ENCODE measurements at regions not wholly inside any gene's neighbourhood (a gene's known extent, or its start where the extent isn't known, plus 50 kb on each side); places are given as distances from the start of the nearest gene placed in this dataset.

DNA sequence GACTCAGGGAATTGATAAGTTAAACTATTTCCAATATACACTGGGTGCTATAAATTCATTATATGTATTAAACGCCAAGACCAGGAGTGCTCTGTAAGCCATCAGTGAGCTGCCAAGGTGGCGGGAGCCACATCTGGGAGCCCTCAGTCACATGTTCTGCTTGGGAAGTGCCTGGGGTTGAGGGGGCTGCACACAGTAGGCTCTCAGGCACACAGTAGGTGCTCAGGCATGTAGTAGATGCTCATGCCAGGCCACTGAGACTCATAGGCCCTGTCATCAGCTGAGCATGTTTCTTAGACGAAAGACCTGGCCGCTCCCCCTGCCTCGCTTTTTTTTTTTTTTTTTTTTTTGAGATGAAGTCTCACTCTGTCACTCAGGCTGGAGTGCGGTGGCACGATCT, 83.3 kb upstream of the BHLHE23 start (continued):
- TF ChIP-seq, protein P1, sequence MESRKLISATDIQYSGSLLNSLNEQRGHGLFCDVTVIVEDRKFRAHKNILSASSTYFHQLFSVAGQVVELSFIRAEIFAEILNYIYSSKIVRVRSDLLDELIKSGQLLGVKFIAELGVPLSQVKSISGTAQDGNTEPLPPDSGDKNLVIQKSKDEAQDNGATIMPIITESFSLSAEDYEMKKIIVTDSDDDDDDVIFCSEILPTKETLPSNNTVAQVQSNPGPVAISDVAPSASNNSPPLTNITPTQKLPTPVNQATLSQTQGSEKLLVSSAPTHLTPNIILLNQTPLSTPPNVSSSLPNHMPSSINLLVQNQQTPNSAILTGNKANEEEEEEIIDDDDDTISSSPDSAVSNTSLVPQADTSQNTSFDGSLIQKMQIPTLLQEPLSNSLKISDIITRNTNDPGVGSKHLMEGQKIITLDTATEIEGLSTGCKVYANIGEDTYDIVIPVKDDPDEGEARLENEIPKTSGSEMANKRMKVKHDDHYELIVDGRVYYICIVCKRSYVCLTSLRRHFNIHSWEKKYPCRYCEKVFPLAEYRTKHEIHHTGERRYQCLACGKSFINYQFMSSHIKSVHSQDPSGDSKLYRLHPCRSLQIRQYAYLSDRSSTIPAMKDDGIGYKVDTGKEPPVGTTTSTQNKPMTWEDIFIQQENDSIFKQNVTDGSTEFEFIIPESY (IDR thresholded peaks at IDR 0.05; ENCODE audit: borderline replicate concordance, low read depth), result no peak
- TF ChIP-seq GABPA (IDR thresholded peaks at IDR 0.05; ENCODE audit: low read depth), result no peak

DNA sequence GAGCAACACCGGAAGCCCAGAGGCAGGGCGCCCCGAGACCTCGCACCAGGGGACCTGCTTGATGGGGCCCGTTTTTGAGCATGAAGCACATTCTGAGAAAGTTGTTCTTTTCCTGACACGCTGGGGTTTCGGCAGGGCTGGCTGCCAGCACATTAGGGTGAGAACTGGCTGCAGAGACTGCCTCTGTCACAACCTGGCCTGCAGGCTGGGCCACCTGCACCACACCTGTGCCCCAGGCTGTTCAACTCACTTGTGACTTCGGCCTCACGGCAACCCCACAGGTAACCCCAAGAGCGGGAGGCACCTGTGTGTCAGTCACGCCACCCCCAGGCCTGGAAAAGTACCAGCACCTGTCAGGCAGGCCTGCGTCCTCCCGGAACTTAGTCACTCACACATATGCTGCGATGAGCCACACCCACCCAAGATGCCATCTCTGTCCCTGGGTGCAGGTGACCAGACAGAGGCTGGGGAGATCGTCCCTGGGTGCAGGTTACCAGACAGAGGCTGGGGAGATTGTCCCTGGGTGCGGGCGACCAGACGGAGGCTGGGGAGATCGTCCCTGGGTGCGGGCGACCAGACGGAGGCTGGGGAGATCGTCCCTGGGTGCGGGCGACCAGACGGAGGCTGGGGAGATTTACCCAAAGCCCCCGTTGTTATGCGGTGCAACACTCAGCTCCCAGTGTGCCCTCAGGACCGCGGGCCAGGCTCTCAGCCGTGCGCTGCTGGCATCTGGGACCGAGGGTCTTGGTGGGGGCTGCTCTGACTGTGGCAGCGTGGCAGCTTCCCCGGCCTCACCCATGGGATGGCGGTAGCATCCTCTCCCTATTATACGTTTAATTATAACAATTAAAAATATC, 82.5 kb upstream of the BHLHE23 start:
- Histone ChIP-seq H3K27me3 (ENCODE audit: insufficient read depth) (peaks cover 58% of the 10 kb centered on the region), H4K20me1 (ENCODE audit: insufficient read depth) (no peaks in the 10 kb centered on the region), H3F3A (replicated peaks; ENCODE audit: insufficient read depth) (no peaks in the 10 kb centered on the region), H3K9ac (no peak overlapping the region), H3K4me3 (ENCODE audit: low read depth in 2 of 2, low read length in 1 of 2) (no peak overlapping the region), H3K36me3 (replicated peaks in 1 of 2; ENCODE audit: control insufficient read depth in 1 of 2, insufficient read depth in 2 of 2, low read length in 1 of 2) (no peaks in the 10 kb centered on the region), H2AFZ (ENCODE audit: low read depth) (no peak overlapping the region), H3K79me2 (ENCODE audit: insufficient read depth) (no peaks in the 10 kb centered on the region), H3K4me1 (ENCODE audit: control insufficient read depth in 1 of 2, insufficient read depth in 2 of 2, low read depth in 1 of 2, low read length in 1 of 2) (no peaks in the 10 kb centered on the region), H3K9me2 (no peaks in the 10 kb centered on the region), H3K9me3 (no peaks in the 10 kb centered on the region), H3K4me2 (no peak overlapping the region), H3K27ac (ENCODE audit: low read depth in 2 of 2, low read length in 1 of 2) (no peak overlapping the region)
- no peak for TF ChIP-seq EZH2phosphoT487 (IDR thresholded peaks at IDR 0.05; ENCODE audit: borderline replicate concordance, low read depth)
- no peak for TF ChIP-seq FOSL2 (IDR thresholded peaks at IDR 0.05; ENCODE audit: borderline replicate concordance, low read depth)
- no peak for TF ChIP-seq TCF12 (IDR thresholded peaks at IDR 0.05)
- TF ChIP-seq, protein P2, sequence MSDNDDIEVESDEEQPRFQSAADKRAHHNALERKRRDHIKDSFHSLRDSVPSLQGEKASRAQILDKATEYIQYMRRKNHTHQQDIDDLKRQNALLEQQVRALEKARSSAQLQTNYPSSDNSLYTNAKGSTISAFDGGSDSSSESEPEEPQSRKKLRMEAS (IDR thresholded peaks at IDR 0.05; ENCODE audit: low read depth), result no peak
- TF ChIP-seq RXRA (IDR thresholded peaks at IDR 0.05; ENCODE audit: borderline replicate concordance, low read depth), result no peak
- TF ChIP-seq JUND (IDR thresholded peaks at IDR 0.05), result no peak
- no peak for TF ChIP-seq MXI1 (IDR thresholded peaks at IDR 0.05; ENCODE audit: low read depth, low read length)
- TF ChIP-seq FOXJ3 (CRISPR knock-in tag; IDR thresholded peaks at IDR 0.05), result no peak
- TF ChIP-seq, protein P3, sequence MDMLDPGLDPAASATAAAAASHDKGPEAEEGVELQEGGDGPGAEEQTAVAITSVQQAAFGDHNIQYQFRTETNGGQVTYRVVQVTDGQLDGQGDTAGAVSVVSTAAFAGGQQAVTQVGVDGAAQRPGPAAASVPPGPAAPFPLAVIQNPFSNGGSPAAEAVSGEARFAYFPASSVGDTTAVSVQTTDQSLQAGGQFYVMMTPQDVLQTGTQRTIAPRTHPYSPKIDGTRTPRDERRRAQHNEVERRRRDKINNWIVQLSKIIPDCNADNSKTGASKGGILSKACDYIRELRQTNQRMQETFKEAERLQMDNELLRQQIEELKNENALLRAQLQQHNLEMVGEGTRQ (IDR thresholded peaks at IDR 0.05; ENCODE audit: borderline replicate concordance, low read depth, low read length), result no peak
- TF ChIP-seq RCOR1 (IDR thresholded peaks at IDR 0.05; ENCODE audit: low read length), result no peak
- TF ChIP-seq, protein P1 (IDR thresholded peaks at IDR 0.05; ENCODE audit: borderline replicate concordance, low read depth), result no peak
- TF ChIP-seq NFIC (IDR thresholded peaks at IDR 0.05; ENCODE audit: borderline replicate concordance), result no peak
- TF ChIP-seq, protein P4, sequence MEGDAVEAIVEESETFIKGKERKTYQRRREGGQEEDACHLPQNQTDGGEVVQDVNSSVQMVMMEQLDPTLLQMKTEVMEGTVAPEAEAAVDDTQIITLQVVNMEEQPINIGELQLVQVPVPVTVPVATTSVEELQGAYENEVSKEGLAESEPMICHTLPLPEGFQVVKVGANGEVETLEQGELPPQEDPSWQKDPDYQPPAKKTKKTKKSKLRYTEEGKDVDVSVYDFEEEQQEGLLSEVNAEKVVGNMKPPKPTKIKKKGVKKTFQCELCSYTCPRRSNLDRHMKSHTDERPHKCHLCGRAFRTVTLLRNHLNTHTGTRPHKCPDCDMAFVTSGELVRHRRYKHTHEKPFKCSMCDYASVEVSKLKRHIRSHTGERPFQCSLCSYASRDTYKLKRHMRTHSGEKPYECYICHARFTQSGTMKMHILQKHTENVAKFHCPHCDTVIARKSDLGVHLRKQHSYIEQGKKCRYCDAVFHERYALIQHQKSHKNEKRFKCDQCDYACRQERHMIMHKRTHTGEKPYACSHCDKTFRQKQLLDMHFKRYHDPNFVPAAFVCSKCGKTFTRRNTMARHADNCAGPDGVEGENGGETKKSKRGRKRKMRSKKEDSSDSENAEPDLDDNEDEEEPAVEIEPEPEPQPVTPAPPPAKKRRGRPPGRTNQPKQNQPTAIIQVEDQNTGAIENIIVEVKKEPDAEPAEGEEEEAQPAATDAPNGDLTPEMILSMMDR (IDR thresholded peaks at IDR 0.05), result no peak
- no peak for TF ChIP-seq EP300 (IDR thresholded peaks at IDR 0.05; ENCODE audit: borderline replicate concordance in 1 of 2, low read depth in 1 of 2, low read length in 1 of 2)
- TF ChIP-seq YY1 (IDR thresholded peaks at IDR 0.05; ENCODE audit: low read depth), result no peak
- no peak for TF ChIP-seq GATA2 (CRISPR knock-in tag; IDR thresholded peaks at IDR 0.05)
- TF ChIP-seq, protein P5, sequence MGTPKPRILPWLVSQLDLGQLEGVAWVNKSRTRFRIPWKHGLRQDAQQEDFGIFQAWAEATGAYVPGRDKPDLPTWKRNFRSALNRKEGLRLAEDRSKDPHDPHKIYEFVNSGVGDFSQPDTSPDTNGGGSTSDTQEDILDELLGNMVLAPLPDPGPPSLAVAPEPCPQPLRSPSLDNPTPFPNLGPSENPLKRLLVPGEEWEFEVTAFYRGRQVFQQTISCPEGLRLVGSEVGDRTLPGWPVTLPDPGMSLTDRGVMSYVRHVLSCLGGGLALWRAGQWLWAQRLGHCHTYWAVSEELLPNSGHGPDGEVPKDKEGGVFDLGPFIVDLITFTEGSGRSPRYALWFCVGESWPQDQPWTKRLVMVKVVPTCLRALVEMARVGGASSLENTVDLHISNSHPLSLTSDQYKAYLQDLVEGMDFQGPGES (IDR thresholded peaks at IDR 0.05; ENCODE audit: low read depth, low read length), result no peak
- POLR2A ChIA-PET, result no interaction called here
- DNase-seq, result peak; percentile 46
- 10% methylated on average over 12 of the region's 37 CpGs for WGBS (ENCODE audit: low lambda C conversion rate)
- CTCF ChIA-PET, result no interaction called here

Measured in SK-N-SH (cell line).